Vagina (tissue), 2 donors: ENCODE measurements at regions not wholly inside any gene's neighbourhood (a gene's known extent, or its start where the extent isn't known, plus 50 kb on each side); places are given as distances from the start of the nearest gene placed in this dataset.

Experiments used
- CTCF ChIP-seq, 3 experiments: fragments of 450-650 bp in 2 of 3; fragments of 200-600 bp in 1 of 3; sonication (generic) in 1 of 3; IDR thresholded peaks; one replicate each; pipeline ENCODE4 v1.5.1; 2017 to 2019; ENCODE audit warnings: antibody characterized with exemption in 3 of 3, mild to moderate bottlenecking in 2 of 3, moderate library complexity in 2 of 3
- POLR2A ChIP-seq, 2 donors: fragments of 450-650 bp; IDR thresholded peaks; one replicate each; pipeline ENCODE4 v1.6.1; 2017; ENCODE audit warnings: antibody characterized with exemption in 2 of 2, mild to moderate bottlenecking in 2 of 2, moderate library complexity in 2 of 2
- POLR2AphosphoS5 ChIP-seq, 2 donors: sonication (generic); formaldehyde crosslinking; IDR thresholded peaks; one replicate each; pipeline ENCODE4 v1.9.0; 2017; ENCODE audit warnings: antibody characterized with exemption in 2 of 2, mild to moderate bottlenecking in 2 of 2, low read depth in 1 of 2; ENCODE audit not compliant: insufficient read depth in 1 of 2

GRCh38 chr5:37940931-37941623 is 101.2 kb upstream of the GDNF start:
- TF ChIP-seq CTCF (IDR thresholded peaks at IDR 0.05) (no peak), POLR2A (IDR thresholded peaks at IDR 0.05) (no peak), POLR2AphosphoS5 (IDR thresholded peaks at IDR 0.05; ENCODE audit: insufficient read depth in 1 of 2, low read depth in 1 of 2) (no peak)
